GM12878 (cell line): ENCODE measurements at regions not wholly inside any gene's neighbourhood (a gene's known extent, or its start where the extent isn't known, plus 50 kb on each side); places are given as distances from the start of the nearest gene placed in this dataset.

Source experiments
- ATAC-seq: fragments of 200-7000 bp; cut with Tn5 transposase; 3 replicates; pipeline ENCODE4 v1.9.1; 2020; ENCODE audit warnings: mild to moderate bottlenecking, moderate library complexity
- BruUV-seq: library from RNA; stranded (reverse); fragments of 400-500 nt; replicated peaks from 2 replicates; lab custom pipeline; 2021; lab: Mats Ljungman, UMichigan
- CTCF ChIA-PET: fragments of 300-600 bp; sonication (Branson Sonifier 250); formaldehyde crosslinking; extraction: SDS; loops from one replicate; lab custom pipeline; 2021; ENCODE audit warnings: inconsistent platforms; lab: Yijun Ruan, JAX
- POLR2A ChIA-PET: fragments of 350-600 bp; formaldehyde crosslinking; extraction: SDS; loops from one replicate; lab custom pipeline; 2021; ENCODE audit warnings: inconsistent platforms; lab: Charles Lee
- RAD21 ChIA-PET: fragments of 300-600 bp; sonication (Branson Sonifier 250); formaldehyde crosslinking; loops from one replicate; lab custom pipeline; 2023; ENCODE audit warnings: antibody characterized with exemption; ENCODE audit not compliant: unreplicated experiment; lab: Charles Lee
- SMC1A ChIA-PET: fragments of 300-600 bp; sonication (Branson Sonifier 250); formaldehyde crosslinking; loops from one replicate; lab custom pipeline; 2023; ENCODE audit not compliant: unreplicated experiment, uncharacterized antibody; lab: Charles Lee
- DNase-seq: peaks from one replicate; pipeline ENCODE4 v3.0.0-alpha.2; 2011; ENCODE audit warnings: low read depth, low spot score
- FAIRE-seq: peaks from 3 replicates; lab custom pipeline; 2011; peaks lifted over from hg19 to GRCh38; lab: Jason Lieb, UNC
- H2AFZ ChIP-seq: 2 replicates; pipeline ENCODE4 v1.6.0; 2011; ENCODE audit warnings: low read depth, low read length, control low read depth; ENCODE audit not compliant: control insufficient read depth
- H3K27ac ChIP-seq: 2 replicates; pipeline ENCODE4 v1.5.1; 2011; ENCODE audit warnings: control low read depth; ENCODE audit not compliant: control insufficient read depth, insufficient read depth
- H3K27me3 ChIP-seq, 2 experiments: replicated peaks in 1 of 2; 2 replicates each; pipeline versions ENCODE4 v1.6.0 to v1.6.1; 2011; ENCODE audit warnings: low read length in 1 of 2; ENCODE audit not compliant: control insufficient read depth in 2 of 2, insufficient read depth in 2 of 2
- H3K36me3 ChIP-seq, 2 experiments: 2 replicates each; pipeline ENCODE4 v1.5.1; 2011; ENCODE audit warnings: low read length in 1 of 2; ENCODE audit not compliant: control insufficient read depth in 2 of 2, insufficient read depth in 2 of 2
- H3K4me1 ChIP-seq: 2 replicates; pipeline ENCODE4 v1.6.1; 2011; ENCODE audit warnings: mild to moderate bottlenecking, low read length, moderate library complexity, mixed read lengths; ENCODE audit not compliant: control insufficient read depth, insufficient read depth
- H3K4me2 ChIP-seq: 2 replicates; pipeline ENCODE4 v1.6.0; 2011; ENCODE audit warnings: control low read depth; ENCODE audit not compliant: control insufficient read depth, insufficient read depth
- H3K4me3 ChIP-seq: fragments of 200-600 bp; sonication (generic); 2 replicates; pipeline ENCODE4 v1.5.1; 2016
- H3K79me2 ChIP-seq: 2 replicates; pipeline ENCODE4 v1.6.0; 2011; ENCODE audit warnings: low read length; ENCODE audit not compliant: control insufficient read depth, insufficient read depth
- H3K9ac ChIP-seq: 2 replicates; pipeline ENCODE4 v1.8.0; 2011; ENCODE audit warnings: low read length, control low read depth, mixed read lengths; ENCODE audit not compliant: control insufficient read depth, insufficient read depth
- H3K9me3 ChIP-seq: replicated peaks from 3 replicates; pipeline ENCODE4 v1.5.1; 2011; ENCODE audit warnings: mild to moderate bottlenecking, low read length; ENCODE audit not compliant: control insufficient read depth, insufficient read depth
- H4K20me1 ChIP-seq: 2 replicates; pipeline ENCODE4 v1.6.0; 2011; ENCODE audit not compliant: control insufficient read depth, insufficient read depth
- ATF7 ChIP-seq: fragments of 450-650 bp; IDR thresholded peaks from 2 replicates; pipeline ENCODE4 v1.6.1; 2016; ENCODE audit warnings: low read depth, mild to moderate bottlenecking
- CBFB ChIP-seq: IDR thresholded peaks from 2 replicates; pipeline ENCODE4 v1.6.1; 2016; ENCODE audit warnings: antibody characterized with exemption, low read depth
- CREB1 ChIP-seq: IDR thresholded peaks from 2 replicates; pipeline ENCODE4 v1.6.1; 2012; ENCODE audit warnings: low read depth, mild to moderate bottlenecking, inconsistent platforms
- EGR1 ChIP-seq, 2 experiments: IDR thresholded peaks; 1 replicate in 1 of 2; 2 replicates in 1 of 2; pipeline ENCODE4 v1.6.1; 2011 to 2012; ENCODE audit warnings: low read depth in 2 of 2, low read length in 2 of 2, borderline replicate concordance in 1 of 2, mild to moderate bottlenecking in 1 of 2, moderate library complexity in 1 of 2
- HDGF ChIP-seq: fragments of 450-650 bp; IDR thresholded peaks from 2 replicates; pipeline ENCODE4 v1.6.1; 2016; ENCODE audit warnings: antibody characterized with exemption
- IKZF1 ChIP-seq: fragments of 450-650 bp; conservative IDR thresholded peaks from 2 replicates; pipeline ENCODE4 v1.6.1; 2017; ENCODE audit warnings: antibody characterized with exemption, mild to moderate bottlenecking
- JUNB ChIP-seq: IDR thresholded peaks from 2 replicates; pipeline ENCODE4 v1.6.1; 2016; ENCODE audit warnings: antibody characterized with exemption, mild to moderate bottlenecking
- NR2C2 ChIP-seq: IDR thresholded peaks from 2 replicates; pipeline ENCODE4 v1.6.1; 2011; ENCODE audit warnings: borderline replicate concordance, low read depth; ENCODE audit not compliant: control insufficient read depth, insufficient read length
- POU2F2 ChIP-seq: IDR thresholded peaks from 3 replicates; pipeline ENCODE4 v1.6.1; 2011; ENCODE audit warnings: low read depth, mild to moderate bottlenecking, low read length, borderline replicate concordance
- RB1 ChIP-seq: fragments of 450-650 bp; formaldehyde crosslinking; IDR thresholded peaks from 2 replicates; pipeline ENCODE4 v1.6.1; 2017; ENCODE audit warnings: mild to moderate bottlenecking, borderline replicate concordance
- RBBP5 ChIP-seq: fragments of 200-600 bp; sonication (generic); conservative IDR thresholded peaks from 2 replicates; pipeline ENCODE4 v1.6.1; 2016
- SMARCA5 ChIP-seq: fragments of 450-650 bp; IDR thresholded peaks from 2 replicates; pipeline ENCODE4 v1.6.1; 2017; ENCODE audit warnings: mild to moderate bottlenecking
- TAF1 ChIP-seq: IDR thresholded peaks from 2 replicates; pipeline ENCODE4 v1.6.1; 2011; ENCODE audit warnings: mild to moderate bottlenecking, low read depth, low read length, borderline replicate concordance
- WGBS: methylation state at CpG from one replicate; pipeline ENCODE4 v1.1.6; 2016; ENCODE audit warnings: low lambda C conversion rate; ENCODE audit not compliant: insufficient replicate concordance, insufficient coverage; ENCODE audit errors: missing lambda C conversion rate; 5-methylcytosine and 5-hydroxymethylcytosine counted together
- in situ Hi-C: fragments of 300-500 bp; cut with MboI; formaldehyde crosslinking; loops from 9 replicates; pipeline ENCODE4 v1.14.3; 2018; ENCODE audit warnings: mixed read lengths
- intact Hi-C: fragments of 100-400 bp; cut with micrococcal nuclease; formaldehyde crosslinking; loops from one replicate; pipeline ENCODE4 v1.14.2; 2022; ENCODE audit not compliant: unreplicated experiment
- TF ChIP-seq, protein P1 (sequence below): fragments of 450-650 bp; formaldehyde crosslinking; IDR thresholded peaks from 2 replicates; pipeline ENCODE4 v1.4.0; 2020; ENCODE audit warnings: mild to moderate bottlenecking, moderate library complexity
- TF ChIP-seq, protein P2 (sequence below): fragments of 450-650 bp; IDR thresholded peaks from 2 replicates; pipeline ENCODE4 v1.6.1; 2017; ENCODE audit warnings: mild to moderate bottlenecking
- TF ChIP-seq, protein P3 (sequence below): IDR thresholded peaks from 2 replicates; pipeline ENCODE4 v1.6.1; 2012; ENCODE audit warnings: low read depth, low read length, improper control_type of control experiment
- TF ChIP-seq, protein P4 (sequence below): IDR thresholded peaks from 2 replicates; pipeline ENCODE4 v1.6.1; 2011; ENCODE audit warnings: borderline replicate concordance, low read depth, mild to moderate bottlenecking, moderate library complexity, low read length; ENCODE audit not compliant: insufficient read depth, poor library complexity, severe bottlenecking

DNA sequence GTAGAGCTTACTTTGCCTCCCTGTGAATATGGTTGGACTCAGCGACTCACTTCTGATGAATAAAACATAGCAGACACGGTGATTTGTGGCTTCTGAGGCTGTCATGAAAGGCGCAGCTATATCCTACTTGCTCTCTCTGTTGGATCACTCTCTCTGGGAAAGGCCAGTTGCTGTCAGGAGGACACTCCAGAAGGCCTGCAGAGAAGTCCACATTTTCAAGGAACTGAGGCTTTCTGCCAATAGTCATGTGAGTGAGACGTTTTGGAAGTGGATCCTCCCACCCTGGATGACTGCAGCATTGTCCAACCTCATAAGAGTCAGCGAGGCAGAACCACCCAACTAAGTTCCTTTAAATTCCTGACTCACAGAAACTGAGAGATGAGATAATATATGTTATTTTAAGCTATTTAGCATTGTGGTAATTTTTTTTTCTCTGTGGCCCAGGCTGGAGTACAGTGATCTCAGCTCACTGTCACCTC is 156.0 kb upstream of the MAST4 start (continued):
- TF ChIP-seq, protein P1, sequence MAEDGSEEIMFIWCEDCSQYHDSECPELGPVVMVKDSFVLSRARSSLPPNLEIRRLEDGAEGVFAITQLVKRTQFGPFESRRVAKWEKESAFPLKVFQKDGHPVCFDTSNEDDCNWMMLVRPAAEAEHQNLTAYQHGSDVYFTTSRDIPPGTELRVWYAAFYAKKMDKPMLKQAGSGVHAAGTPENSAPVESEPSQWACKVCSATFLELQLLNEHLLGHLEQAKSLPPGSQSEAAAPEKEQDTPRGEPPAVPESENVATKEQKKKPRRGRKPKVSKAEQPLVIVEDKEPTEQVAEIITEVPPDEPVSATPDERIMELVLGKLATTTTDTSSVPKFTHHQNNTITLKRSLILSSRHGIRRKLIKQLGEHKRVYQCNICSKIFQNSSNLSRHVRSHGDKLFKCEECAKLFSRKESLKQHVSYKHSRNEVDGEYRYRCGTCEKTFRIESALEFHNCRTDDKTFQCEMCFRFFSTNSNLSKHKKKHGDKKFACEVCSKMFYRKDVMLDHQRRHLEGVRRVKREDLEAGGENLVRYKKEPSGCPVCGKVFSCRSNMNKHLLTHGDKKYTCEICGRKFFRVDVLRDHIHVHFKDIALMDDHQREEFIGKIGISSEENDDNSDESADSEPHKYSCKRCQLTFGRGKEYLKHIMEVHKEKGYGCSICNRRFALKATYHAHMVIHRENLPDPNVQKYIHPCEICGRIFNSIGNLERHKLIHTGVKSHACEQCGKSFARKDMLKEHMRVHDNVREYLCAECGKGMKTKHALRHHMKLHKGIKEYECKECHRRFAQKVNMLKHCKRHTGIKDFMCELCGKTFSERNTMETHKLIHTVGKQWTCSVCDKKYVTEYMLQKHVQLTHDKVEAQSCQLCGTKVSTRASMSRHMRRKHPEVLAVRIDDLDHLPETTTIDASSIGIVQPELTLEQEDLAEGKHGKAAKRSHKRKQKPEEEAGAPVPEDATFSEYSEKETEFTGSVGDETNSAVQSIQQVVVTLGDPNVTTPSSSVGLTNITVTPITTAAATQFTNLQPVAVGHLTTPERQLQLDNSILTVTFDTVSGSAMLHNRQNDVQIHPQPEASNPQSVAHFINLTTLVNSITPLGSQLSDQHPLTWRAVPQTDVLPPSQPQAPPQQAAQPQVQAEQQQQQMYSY (CRISPR knock-in tag): no peak
- TF ChIP-seq EGR1 (IDR thresholded peaks at IDR 0.05; ENCODE audit: borderline replicate concordance in 1 of 2, low read depth in 2 of 2, low read length in 2 of 2) (no peak), POU2F2 (no peak), JUNB (peak; percentile 80), RBBP5 (no peak), ATF7 (peak; percentile 56; the same call in 1 of the 2 replicates), IKZF1 (peak; percentile 46)

DNA sequence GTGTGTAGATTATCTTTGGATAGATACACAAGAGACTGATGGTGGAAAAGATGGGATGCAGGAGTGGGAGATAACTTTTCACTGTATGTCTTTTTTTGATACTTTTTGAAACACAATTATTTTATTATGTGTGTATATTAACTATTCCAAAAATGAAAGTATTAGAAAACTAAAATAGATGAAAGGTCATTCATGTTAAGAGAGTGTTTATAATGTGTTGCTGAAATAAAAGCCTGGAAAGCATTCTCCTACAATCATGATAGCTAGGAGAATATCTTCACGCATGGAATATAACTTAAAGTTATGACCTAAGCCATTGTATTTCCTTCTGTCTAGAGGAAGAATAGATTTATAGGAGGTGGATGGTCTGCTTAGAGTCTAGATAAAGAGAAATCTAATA is 154.8 kb upstream of the MAST4 start:
- H3K36me3 ChIP-seq: no peaks in the 10 kb centered on the region
- no peaks in the 10 kb centered on the region for H3K27me3 ChIP-seq
- ATAC-seq: no peak
- H3K4me3 ChIP-seq: no peak overlapping the region
- CTCF ChIA-PET: no interaction called here
- no peaks in the 10 kb centered on the region for H3K4me1 ChIP-seq
- no peak overlapping the region for H3K4me2 ChIP-seq
- no peaks in the 10 kb centered on the region for H3K9me3 ChIP-seq
- in situ Hi-C loops: no loop called here
- no peaks in the 10 kb centered on the region for H3K79me2 ChIP-seq
- no peaks in the 10 kb centered on the region for H4K20me1 ChIP-seq
- no peak for DNase-seq
- no peak overlapping the region for H3K9ac ChIP-seq
- no peak for FAIRE-seq
- WGBS: 83% methylated on average over 1 of the region's 1 CpG
- no peak overlapping the region for H2AFZ ChIP-seq
- intact Hi-C loops: no loop called here
- H3K27ac ChIP-seq: no peak overlapping the region
- POLR2A ChIA-PET: no interaction called here
- BruUV-seq: no TSS peak
- SMC1A ChIA-PET: interaction anchor here (1.4 kb wide), 1 partner anchor 11 kb away, joined by 4 read pairs; no protein-coding TSS in a partner anchor
- RAD21 ChIA-PET: no interaction called here
- TF ChIP-seq, protein P2, sequence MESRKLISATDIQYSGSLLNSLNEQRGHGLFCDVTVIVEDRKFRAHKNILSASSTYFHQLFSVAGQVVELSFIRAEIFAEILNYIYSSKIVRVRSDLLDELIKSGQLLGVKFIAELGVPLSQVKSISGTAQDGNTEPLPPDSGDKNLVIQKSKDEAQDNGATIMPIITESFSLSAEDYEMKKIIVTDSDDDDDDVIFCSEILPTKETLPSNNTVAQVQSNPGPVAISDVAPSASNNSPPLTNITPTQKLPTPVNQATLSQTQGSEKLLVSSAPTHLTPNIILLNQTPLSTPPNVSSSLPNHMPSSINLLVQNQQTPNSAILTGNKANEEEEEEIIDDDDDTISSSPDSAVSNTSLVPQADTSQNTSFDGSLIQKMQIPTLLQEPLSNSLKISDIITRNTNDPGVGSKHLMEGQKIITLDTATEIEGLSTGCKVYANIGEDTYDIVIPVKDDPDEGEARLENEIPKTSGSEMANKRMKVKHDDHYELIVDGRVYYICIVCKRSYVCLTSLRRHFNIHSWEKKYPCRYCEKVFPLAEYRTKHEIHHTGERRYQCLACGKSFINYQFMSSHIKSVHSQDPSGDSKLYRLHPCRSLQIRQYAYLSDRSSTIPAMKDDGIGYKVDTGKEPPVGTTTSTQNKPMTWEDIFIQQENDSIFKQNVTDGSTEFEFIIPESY: no peak
- TF ChIP-seq CBFB: no peak
- no peak for TF ChIP-seq NR2C2
- TF ChIP-seq SMARCA5: no peak
- TF ChIP-seq TAF1: no peak
- no peak for TF ChIP-seq HDGF
- TF ChIP-seq, protein P3, sequence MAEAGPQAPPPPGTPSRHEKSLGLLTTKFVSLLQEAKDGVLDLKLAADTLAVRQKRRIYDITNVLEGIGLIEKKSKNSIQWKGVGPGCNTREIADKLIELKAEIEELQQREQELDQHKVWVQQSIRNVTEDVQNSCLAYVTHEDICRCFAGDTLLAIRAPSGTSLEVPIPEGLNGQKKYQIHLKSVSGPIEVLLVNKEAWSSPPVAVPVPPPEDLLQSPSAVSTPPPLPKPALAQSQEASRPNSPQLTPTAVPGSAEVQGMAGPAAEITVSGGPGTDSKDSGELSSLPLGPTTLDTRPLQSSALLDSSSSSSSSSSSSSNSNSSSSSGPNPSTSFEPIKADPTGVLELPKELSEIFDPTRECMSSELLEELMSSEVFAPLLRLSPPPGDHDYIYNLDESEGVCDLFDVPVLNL: no peak
- no peak for TF ChIP-seq CREB1
- TF ChIP-seq, protein P4, sequence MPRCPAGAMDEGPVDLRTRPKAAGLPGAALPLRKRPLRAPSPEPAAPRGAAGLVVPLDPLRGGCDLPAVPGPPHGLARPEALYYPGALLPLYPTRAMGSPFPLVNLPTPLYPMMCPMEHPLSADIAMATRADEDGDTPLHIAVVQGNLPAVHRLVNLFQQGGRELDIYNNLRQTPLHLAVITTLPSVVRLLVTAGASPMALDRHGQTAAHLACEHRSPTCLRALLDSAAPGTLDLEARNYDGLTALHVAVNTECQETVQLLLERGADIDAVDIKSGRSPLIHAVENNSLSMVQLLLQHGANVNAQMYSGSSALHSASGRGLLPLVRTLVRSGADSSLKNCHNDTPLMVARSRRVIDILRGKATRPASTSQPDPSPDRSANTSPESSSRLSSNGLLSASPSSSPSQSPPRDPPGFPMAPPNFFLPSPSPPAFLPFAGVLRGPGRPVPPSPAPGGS: no peak
- TF ChIP-seq RB1: no peak
